B cell (primary cell): ENCODE measurements at regions not wholly inside any gene's neighbourhood (a gene's known extent, or its start where the extent isn't known, plus 50 kb on each side); places are given as distances from the start of the nearest gene placed in this dataset.

Source experiments
- ATAC-seq: fragments of 200-7000 bp; cut with Tn5 transposase; one replicate; pipeline ENCODE4 v1.10.0; 2021; ENCODE audit warnings: low read depth, mild to moderate bottlenecking, moderate number of reproducible peaks, moderate library complexity
- CTCF ChIA-PET: fragments of 350-600 bp; sonication (Branson Sonifier 250); formaldehyde crosslinking; loops from one replicate; lab custom pipeline; 2021; ENCODE audit warnings: antibody characterized with exemption, inconsistent platforms; lab: Charles Lee
- POLR2A ChIA-PET: fragments of 350-600 bp; sonication (Branson Sonifier 250); formaldehyde crosslinking; loops from one replicate; lab custom pipeline; 2021; ENCODE audit warnings: antibody characterized with exemption; lab: Charles Lee
- DNase-seq: peaks from one replicate; pipeline ENCODE4 v3.0.0; 2013
- H2AFZ ChIP-seq: 2 replicates; pipeline ENCODE4 v1.6.1; 2012; ENCODE audit warnings: mild to moderate bottlenecking, low read depth, low read length; ENCODE audit not compliant: insufficient read depth, poor library complexity, severe bottlenecking
- H3K27ac ChIP-seq, 2 donors: 1 replicate in 1 of 2; 2 replicates in 1 of 2; pipeline ENCODE4 v1.5.1; 2012 to 2013; ENCODE audit warnings: low read length in 2 of 2, mild to moderate bottlenecking in 2 of 2, moderate library complexity in 1 of 2
- H3K27me3 ChIP-seq, 4 experiments: fragments of 200-600 bp in 1 of 4; sonication (generic) in 1 of 4; replicated peaks in 1 of 4; 1 replicate in 2 of 4; 2 replicates in 2 of 4; pipeline versions ENCODE4 v1.6.1 to v1.7.0; 2013 to 2016; ENCODE audit warnings: low read length in 3 of 4, mild to moderate bottlenecking in 2 of 4, mixed read lengths in 1 of 4, moderate library complexity in 1 of 4; ENCODE audit not compliant: insufficient read depth in 4 of 4, control insufficient read depth in 3 of 4; ENCODE audit errors: control extremely low read depth in 1 of 4
- H3K36me3 ChIP-seq, 2 experiments: replicated peaks in 1 of 2; 1 replicate in 1 of 2; 2 replicates in 1 of 2; pipeline versions ENCODE4 v1.6.1 to v1.7.1; 2013; ENCODE audit warnings: low read length in 1 of 2; ENCODE audit not compliant: insufficient read depth in 2 of 2, control insufficient read depth in 1 of 2; ENCODE audit errors: control extremely low read depth in 1 of 2, extremely low read depth in 1 of 2
- H3K4me1 ChIP-seq, 2 donors: fragments of 200-600 bp in 1 of 2; sonication (generic) in 1 of 2; 1 replicate in 1 of 2; 2 replicates in 1 of 2; pipeline versions ENCODE4 v1.5.1 to v1.6.1; 2013 to 2017; ENCODE audit warnings: low read length in 2 of 2; ENCODE audit not compliant: control insufficient read depth in 2 of 2, insufficient read depth in 2 of 2
- H3K4me2 ChIP-seq: replicated peaks from 2 replicates; pipeline ENCODE3; 2012; ENCODE audit warnings: mild to moderate bottlenecking, low read depth, low read length; ENCODE audit not compliant: poor library complexity, severe bottlenecking
- H3K4me3 ChIP-seq, 5 experiments: fragments of 200-600 bp in 1 of 5; sonication (generic) in 1 of 5; 1 replicate in 3 of 5; 2 replicates in 2 of 5; pipeline versions ENCODE4 v1.5.1 to v1.7.0; 2011 to 2016; ENCODE audit warnings: low read length in 4 of 5, mild to moderate bottlenecking in 4 of 5, low read depth in 2 of 5, control low read depth in 1 of 5, moderate library complexity in 1 of 5; ENCODE audit not compliant: insufficient read depth in 1 of 5; ENCODE audit errors: control extremely low read depth in 1 of 5, extremely low read depth in 1 of 5
- H3K79me2 ChIP-seq: fragments of 200-600 bp; sonication (generic); one replicate; pipeline ENCODE4 v1.6.0; 2016; ENCODE audit warnings: low read length; ENCODE audit not compliant: control insufficient read depth, insufficient read depth
- H3K9ac ChIP-seq: fragments of 200-600 bp; sonication (generic); 2 replicates; pipeline ENCODE4 v1.6.1; 2017; ENCODE audit warnings: mild to moderate bottlenecking, low read length, moderate library complexity
- H3K9me3 ChIP-seq, 3 donors: one replicate each; pipeline versions ENCODE4 v1.6.1 to v1.7.1; 2013; ENCODE audit warnings: low read length in 2 of 3; ENCODE audit not compliant: control insufficient read depth in 2 of 3, insufficient read depth in 1 of 3; ENCODE audit errors: control extremely low read depth in 1 of 3
- H4K20me1 ChIP-seq: 2 replicates; pipeline ENCODE4 v1.6.0; 2012; ENCODE audit warnings: mild to moderate bottlenecking, low read length; ENCODE audit not compliant: insufficient read depth, control insufficient read depth, poor library complexity, severe bottlenecking
- H3K27ac Mint-ChIP-seq: one replicate; pipeline ENCODE4 v1.8.0; 2021; ENCODE audit warnings: mixed read lengths
- H3K27me3 Mint-ChIP-seq: one replicate; pipeline ENCODE4 v1.8.0; 2021; ENCODE audit warnings: mixed read lengths
- H3K4me1 Mint-ChIP-seq: one replicate; pipeline ENCODE4 v1.8.0; 2021; ENCODE audit warnings: mixed read lengths
- H3K4me3 Mint-ChIP-seq: one replicate; pipeline ENCODE4 v1.8.0; 2021; ENCODE audit warnings: mixed read lengths
- H3K9me3 Mint-ChIP-seq: one replicate; pipeline ENCODE4 v1.8.0; 2022; ENCODE audit warnings: mixed read lengths; ENCODE audit not compliant: insufficient read depth
- EZH2 ChIP-seq: IDR thresholded peaks from 2 replicates; pipeline ENCODE4 v1.6.1; 2012; ENCODE audit warnings: borderline replicate concordance, low read depth, mild to moderate bottlenecking, moderate library complexity, low read length; ENCODE audit not compliant: insufficient read depth, poor library complexity, severe bottlenecking
- WGBS: methylation state at CpG from one replicate; pipeline ENCODE4 v1.1.5; 2013; ENCODE audit warnings: missing lambda C conversion rate; ENCODE audit not compliant: insufficient coverage; 5-methylcytosine and 5-hydroxymethylcytosine counted together
- intact Hi-C: fragments of 100-400 bp; cut with micrococcal nuclease; formaldehyde crosslinking; loops from one replicate; pipeline ENCODE4 v1.10.0; 2022
- TF ChIP-seq, protein P1 (sequence below): fragments of 200-600 bp; IDR thresholded peaks from one replicate; pipeline ENCODE4 v1.8.0; 2022; ENCODE audit warnings: antibody characterized with exemption, mild to moderate bottlenecking

DNA sequence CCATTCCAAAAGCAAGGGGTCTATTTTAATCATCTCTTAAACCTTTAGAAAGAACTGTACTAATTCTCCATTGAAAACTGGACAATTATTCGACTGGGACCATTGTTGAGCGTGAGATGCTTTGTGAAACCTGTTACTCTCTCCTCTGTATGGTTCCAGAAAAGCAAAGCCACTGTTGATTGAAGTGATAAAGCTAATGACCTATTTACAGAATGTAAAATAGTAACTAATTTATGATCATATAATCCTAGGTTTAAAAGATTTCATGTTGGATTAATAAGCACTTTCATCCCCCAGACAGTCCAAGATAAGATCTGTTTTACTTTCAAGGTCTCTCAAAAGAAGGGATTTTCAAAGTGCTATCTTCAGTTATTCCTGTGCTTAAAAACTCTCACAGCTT is 614.5 kb downstream of the TMA16 start:
- no peaks in the 10 kb centered on the region for H3K4me1 ChIP-seq
- H4K20me1 ChIP-seq: no peaks in the 10 kb centered on the region
- no peaks in the 10 kb centered on the region for H3K4me1 Mint-ChIP-seq
- CTCF ChIA-PET: no interaction called here
- POLR2A ChIA-PET: no interaction called here
- no peak overlapping the region for H3K4me3 Mint-ChIP-seq
- WGBS: no CpG with 5 or more reads among the region's 2 CpGs
- no peaks in the 10 kb centered on the region for H3K27me3 ChIP-seq
- no peak for TF ChIP-seq EZH2
- TF ChIP-seq, protein P1, sequence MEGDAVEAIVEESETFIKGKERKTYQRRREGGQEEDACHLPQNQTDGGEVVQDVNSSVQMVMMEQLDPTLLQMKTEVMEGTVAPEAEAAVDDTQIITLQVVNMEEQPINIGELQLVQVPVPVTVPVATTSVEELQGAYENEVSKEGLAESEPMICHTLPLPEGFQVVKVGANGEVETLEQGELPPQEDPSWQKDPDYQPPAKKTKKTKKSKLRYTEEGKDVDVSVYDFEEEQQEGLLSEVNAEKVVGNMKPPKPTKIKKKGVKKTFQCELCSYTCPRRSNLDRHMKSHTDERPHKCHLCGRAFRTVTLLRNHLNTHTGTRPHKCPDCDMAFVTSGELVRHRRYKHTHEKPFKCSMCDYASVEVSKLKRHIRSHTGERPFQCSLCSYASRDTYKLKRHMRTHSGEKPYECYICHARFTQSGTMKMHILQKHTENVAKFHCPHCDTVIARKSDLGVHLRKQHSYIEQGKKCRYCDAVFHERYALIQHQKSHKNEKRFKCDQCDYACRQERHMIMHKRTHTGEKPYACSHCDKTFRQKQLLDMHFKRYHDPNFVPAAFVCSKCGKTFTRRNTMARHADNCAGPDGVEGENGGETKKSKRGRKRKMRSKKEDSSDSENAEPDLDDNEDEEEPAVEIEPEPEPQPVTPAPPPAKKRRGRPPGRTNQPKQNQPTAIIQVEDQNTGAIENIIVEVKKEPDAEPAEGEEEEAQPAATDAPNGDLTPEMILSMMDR: no peak
- no peak overlapping the region for H3K9ac ChIP-seq
- H3K36me3 ChIP-seq: no peaks in the 10 kb centered on the region
- no peak overlapping the region for H2AFZ ChIP-seq
- H3K4me2 ChIP-seq: no peak overlapping the region
- no peaks in the 10 kb centered on the region for H3K79me2 ChIP-seq
- no peaks in the 10 kb centered on the region for H3K9me3 ChIP-seq
- H3K27ac Mint-ChIP-seq: no peak overlapping the region
- intact Hi-C loops: no loop called here
- H3K27me3 Mint-ChIP-seq: no peaks in the 10 kb centered on the region
- no peaks in the 10 kb centered on the region for H3K9me3 Mint-ChIP-seq
- no peak overlapping the region for H3K4me3 ChIP-seq
- DNase-seq: no peak
- no peak overlapping the region for H3K27ac ChIP-seq
- ATAC-seq: no peak

DNA sequence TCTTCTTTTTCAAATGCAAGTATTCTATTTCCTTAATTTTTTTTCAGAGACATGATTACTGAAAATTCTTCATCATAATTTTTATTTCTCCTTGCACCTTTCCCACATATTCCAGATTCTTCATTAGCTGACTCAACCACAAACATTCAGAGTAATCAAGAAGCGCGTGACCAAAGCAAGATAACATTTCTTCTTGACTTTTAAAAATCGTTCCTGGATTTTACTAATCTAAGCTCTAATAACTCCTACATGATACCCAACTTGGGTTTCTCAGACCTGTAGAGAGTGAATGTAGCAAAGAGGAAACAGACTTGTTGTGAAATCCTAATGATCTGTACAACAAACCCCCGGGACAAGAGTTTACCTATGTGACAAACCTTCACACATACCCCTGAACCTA is 615.0 kb downstream of the TMA16 start:
- TF ChIP-seq EZH2: no peak
- TF ChIP-seq, protein P1: no peak
- CTCF ChIA-PET: no interaction called here
- Mint-ChIP-seq H3K4me3 (no peak overlapping the region), H3K27me3 (no peaks in the 10 kb centered on the region), H3K4me1 (no peaks in the 10 kb centered on the region), H3K9me3 (no peaks in the 10 kb centered on the region), H3K27ac (no peak overlapping the region)
- DNase-seq: no peak
- Histone ChIP-seq H3K27ac (no peak overlapping the region), H3K9ac (no peak overlapping the region), H4K20me1 (no peaks in the 10 kb centered on the region), H3K36me3 (no peaks in the 10 kb centered on the region), H3K4me1 (no peaks in the 10 kb centered on the region), H3K27me3 (no peaks in the 10 kb centered on the region), H3K4me2 (no peak overlapping the region), H3K9me3 (no peaks in the 10 kb centered on the region), H3K4me3 (no peak overlapping the region), H3K79me2 (no peaks in the 10 kb centered on the region), H2AFZ (no peak overlapping the region)
- no CpG with 5 or more reads among the region's 4 CpGs for WGBS
- intact Hi-C loops: no loop called here
- no peak for ATAC-seq
- POLR2A ChIA-PET: no interaction called here
